Upper lobe of left lung (tissue), 6 donors: ENCODE measurements at regions not wholly inside any gene's neighbourhood (a gene's known extent, or its start where the extent isn't known, plus 50 kb on each side); places are given as distances from the start of the nearest gene placed in this dataset.

Experiments used
- ATAC-seq, 2 donors: fragments of 200-7000 bp; cut with Tn5 transposase; one replicate each; pipeline ENCODE4 v1.9.1; 2022; ENCODE audit warnings: mild to moderate bottlenecking in 2 of 2, moderate library complexity in 2 of 2; ENCODE audit not compliant: low FRiP score in 2 of 2
- DNase-seq, 2 donors: peaks; one replicate each; pipeline ENCODE4 v3.0.0-alpha.2; 2019 to 2020
- H3K27ac ChIP-seq, 4 donors: fragments of 200-600 bp; sonication (generic); one replicate each; pipeline ENCODE4 v1.5.1; 2016 to 2019
- H3K27me3 ChIP-seq, 4 donors: fragments of 200-600 bp; sonication (generic); one replicate each; pipeline ENCODE4 v1.5.1; 2017 to 2019
- H3K36me3 ChIP-seq, 4 donors: fragments of 200-600 bp; sonication (generic); one replicate each; pipeline ENCODE4 v1.5.1; 2016 to 2019
- H3K4me1 ChIP-seq, 4 donors: fragments of 200-600 bp; sonication (generic); one replicate each; pipeline ENCODE4 v1.5.1; 2018 to 2019
- H3K4me3 ChIP-seq, 4 donors: fragments of 200-600 bp; sonication (generic); one replicate each; pipeline ENCODE4 v1.5.1; 2017 to 2019; ENCODE audit warnings: mild to moderate bottlenecking in 2 of 4, moderate library complexity in 1 of 4
- H3K9me3 ChIP-seq, 4 donors: fragments of 200-600 bp; sonication (generic); one replicate each; pipeline ENCODE4 v1.5.1; 2018 to 2019
- EP300 ChIP-seq, 4 donors: sonication (generic); formaldehyde crosslinking; IDR thresholded peaks; one replicate each; pipeline ENCODE4 v1.5.1; 2017; ENCODE audit warnings: antibody characterized with exemption in 4 of 4, control low read depth in 2 of 4
- POLR2A ChIP-seq, 4 donors: fragments of 450-650 bp; IDR thresholded peaks; one replicate each; pipeline ENCODE4 v1.5.1; 2016 to 2017; ENCODE audit warnings: antibody characterized with exemption in 4 of 4, mild to moderate bottlenecking in 2 of 4
- POLR2AphosphoS5 ChIP-seq, 2 donors: sonication (generic); formaldehyde crosslinking; IDR thresholded peaks; one replicate each; pipeline ENCODE4 v1.5.1; 2017; ENCODE audit warnings: antibody characterized with exemption in 2 of 2
- WGBS, 2 donors: methylation state at CpG; one replicate each; pipeline ENCODE4 v1.1.5; 2017 to 2018; 5-methylcytosine and 5-hydroxymethylcytosine counted together
- TF ChIP-seq, protein P1 (sequence below), 6 experiments: fragments of 450-650 bp in 4 of 6; fragments of 200-600 bp in 2 of 6; sonication (generic) in 2 of 6; IDR thresholded peaks; one replicate each; pipeline ENCODE4 v1.5.1; 2016 to 2019; ENCODE audit warnings: antibody characterized with exemption in 6 of 6
- donor health status: DM: no; HTN: no; CAD: no; lungs with moderate emphysema.
- donor health status: DM: no; HTN: yes; CAD: no; lungs with severe emphysema.

- no peaks in the 10 kb centered on the region for H3K27me3 ChIP-seq
- no peak for ATAC-seq
- TF ChIP-seq POLR2A (IDR thresholded peaks at IDR 0.05) (no peak), POLR2AphosphoS5 (IDR thresholded peaks at IDR 0.05) (no peak), EP300 (IDR thresholded peaks at IDR 0.05) (no peak)
- TF ChIP-seq, protein P1, sequence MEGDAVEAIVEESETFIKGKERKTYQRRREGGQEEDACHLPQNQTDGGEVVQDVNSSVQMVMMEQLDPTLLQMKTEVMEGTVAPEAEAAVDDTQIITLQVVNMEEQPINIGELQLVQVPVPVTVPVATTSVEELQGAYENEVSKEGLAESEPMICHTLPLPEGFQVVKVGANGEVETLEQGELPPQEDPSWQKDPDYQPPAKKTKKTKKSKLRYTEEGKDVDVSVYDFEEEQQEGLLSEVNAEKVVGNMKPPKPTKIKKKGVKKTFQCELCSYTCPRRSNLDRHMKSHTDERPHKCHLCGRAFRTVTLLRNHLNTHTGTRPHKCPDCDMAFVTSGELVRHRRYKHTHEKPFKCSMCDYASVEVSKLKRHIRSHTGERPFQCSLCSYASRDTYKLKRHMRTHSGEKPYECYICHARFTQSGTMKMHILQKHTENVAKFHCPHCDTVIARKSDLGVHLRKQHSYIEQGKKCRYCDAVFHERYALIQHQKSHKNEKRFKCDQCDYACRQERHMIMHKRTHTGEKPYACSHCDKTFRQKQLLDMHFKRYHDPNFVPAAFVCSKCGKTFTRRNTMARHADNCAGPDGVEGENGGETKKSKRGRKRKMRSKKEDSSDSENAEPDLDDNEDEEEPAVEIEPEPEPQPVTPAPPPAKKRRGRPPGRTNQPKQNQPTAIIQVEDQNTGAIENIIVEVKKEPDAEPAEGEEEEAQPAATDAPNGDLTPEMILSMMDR (IDR thresholded peaks at IDR 0.05): no peak
- no peaks in the 10 kb centered on the region for H3K9me3 ChIP-seq
- H3K27ac ChIP-seq: peak overlapping the region in 2 of 4 donors; percentile 52 to 65
- H3K36me3 ChIP-seq: peaks cover 4 to 20% (median 10%) of the 10 kb centered on the region in 4 donors
- 92 to 94% methylated on average over 8 of the region's 8 CpGs for WGBS, 2 donors
- DNase-seq: no peak
- no peak overlapping the region for H3K4me3 ChIP-seq
- H3K4me1 ChIP-seq: peaks cover 8 to 45% (median 27%) of the 10 kb centered on the region in 4 donors
Observed at GRCh38 chr20:36824142-36824940, 50.8 kb upstream of the DSN1 start.

DNA sequence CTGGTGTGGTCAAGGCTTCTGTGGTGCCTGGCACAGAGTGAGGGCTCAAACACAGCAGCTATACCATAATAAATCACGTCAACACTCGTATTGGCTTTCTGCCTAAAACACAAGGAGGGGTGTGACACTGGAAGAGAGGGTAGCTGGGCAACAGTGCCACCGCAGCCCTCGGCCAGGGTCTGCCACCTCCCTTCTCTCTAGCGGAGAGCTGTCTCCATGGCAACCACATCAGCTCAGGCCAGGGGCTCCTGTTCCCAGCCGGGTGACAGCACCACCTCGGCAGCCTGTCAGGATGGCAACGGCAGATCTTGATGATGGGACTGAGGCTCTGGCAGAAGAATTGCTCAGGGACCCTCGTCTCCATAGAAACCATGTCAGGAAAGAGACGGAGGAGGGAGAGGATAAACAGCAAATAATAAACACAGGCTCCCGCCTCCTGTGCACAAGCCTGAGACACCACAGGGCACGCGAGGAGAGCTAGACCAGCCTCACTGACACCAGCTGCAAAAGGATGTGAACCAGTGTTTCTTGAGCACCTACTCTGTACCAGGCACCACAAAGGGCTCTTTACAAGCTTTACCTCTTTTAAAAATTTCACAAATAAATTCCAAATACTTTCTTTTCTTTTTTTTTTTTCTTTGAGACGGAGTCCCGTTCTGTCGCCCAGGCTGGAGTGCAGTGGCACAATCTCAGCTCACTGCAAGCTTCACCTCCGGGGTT is 50.4 kb upstream of the TLDC2 start:
- Histone ChIP-seq H3K4me3 (no peak overlapping the region), H3K36me3 (peaks cover 4 to 20% (median 10%) of the 10 kb centered on the region in 4 donors), H3K27ac (no peak overlapping the region), H3K9me3 (no peaks in the 10 kb centered on the region), H3K4me1 (peaks cover 3 to 40% (median 20%) of the 10 kb centered on the region in 4 donors), H3K27me3 (no peaks in the 10 kb centered on the region)
- no peak for TF ChIP-seq EP300 (IDR thresholded peaks at IDR 0.05)
- no peak for TF ChIP-seq POLR2AphosphoS5 (IDR thresholded peaks at IDR 0.05)
- TF ChIP-seq, protein P1 (IDR thresholded peaks at IDR 0.05): no peak
- no peak for TF ChIP-seq POLR2A (IDR thresholded peaks at IDR 0.05)
- DNase-seq (no peak), ATAC-seq (no peak)
- 53 to 57% methylated on average over 15 to 17 of the region's 17 CpGs for WGBS, 2 donors
